Fibroblast of mammary gland (primary cell): ENCODE measurements at regions not wholly inside any gene's neighbourhood (a gene's known extent, or its start where the extent isn't known, plus 50 kb on each side); places are given as distances from the start of the nearest gene placed in this dataset.

ENCODE experiments used
- DNase-seq: peaks from one replicate; pipeline ENCODE4 v3.0.0-alpha.2; 2010; ENCODE audit warnings: low read depth
- H3K4me3 ChIP-seq: 2 replicates; pipeline ENCODE4 v1.5.1; 2011; ENCODE audit warnings: low read depth, mild to moderate bottlenecking, low read length, moderate library complexity; ENCODE audit not compliant: control insufficient read depth
- TF ChIP-seq, protein P1 (sequence below): conservative IDR thresholded peaks from 2 replicates; pipeline ENCODE4 v1.5.1; 2011; ENCODE audit warnings: low read depth, low read length, inconsistent platforms; ENCODE audit not compliant: control insufficient read depth, insufficient read depth

DNA sequence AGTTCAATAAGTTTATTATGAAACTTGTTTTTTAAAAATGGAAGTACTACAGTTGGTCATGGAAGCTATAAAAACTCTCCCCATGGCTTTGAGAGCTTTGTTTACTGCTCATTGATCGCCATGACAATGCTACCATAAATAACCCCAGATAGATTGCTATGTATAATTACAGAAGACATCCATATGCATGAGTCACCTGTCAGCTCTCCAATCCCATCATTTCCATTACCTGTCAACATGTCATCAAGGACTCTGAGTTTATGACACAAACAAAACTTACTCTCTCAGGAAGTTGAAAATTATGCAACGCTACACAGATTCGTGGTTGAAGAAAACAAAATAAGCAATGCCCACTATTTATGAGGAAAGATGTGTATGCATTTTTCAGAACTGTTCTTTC lies 144.4 kb downstream of the SEC23A start:
- no peak overlapping the region for H3K4me3 ChIP-seq
- TF ChIP-seq, protein P1, sequence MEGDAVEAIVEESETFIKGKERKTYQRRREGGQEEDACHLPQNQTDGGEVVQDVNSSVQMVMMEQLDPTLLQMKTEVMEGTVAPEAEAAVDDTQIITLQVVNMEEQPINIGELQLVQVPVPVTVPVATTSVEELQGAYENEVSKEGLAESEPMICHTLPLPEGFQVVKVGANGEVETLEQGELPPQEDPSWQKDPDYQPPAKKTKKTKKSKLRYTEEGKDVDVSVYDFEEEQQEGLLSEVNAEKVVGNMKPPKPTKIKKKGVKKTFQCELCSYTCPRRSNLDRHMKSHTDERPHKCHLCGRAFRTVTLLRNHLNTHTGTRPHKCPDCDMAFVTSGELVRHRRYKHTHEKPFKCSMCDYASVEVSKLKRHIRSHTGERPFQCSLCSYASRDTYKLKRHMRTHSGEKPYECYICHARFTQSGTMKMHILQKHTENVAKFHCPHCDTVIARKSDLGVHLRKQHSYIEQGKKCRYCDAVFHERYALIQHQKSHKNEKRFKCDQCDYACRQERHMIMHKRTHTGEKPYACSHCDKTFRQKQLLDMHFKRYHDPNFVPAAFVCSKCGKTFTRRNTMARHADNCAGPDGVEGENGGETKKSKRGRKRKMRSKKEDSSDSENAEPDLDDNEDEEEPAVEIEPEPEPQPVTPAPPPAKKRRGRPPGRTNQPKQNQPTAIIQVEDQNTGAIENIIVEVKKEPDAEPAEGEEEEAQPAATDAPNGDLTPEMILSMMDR = no peak

DNA sequence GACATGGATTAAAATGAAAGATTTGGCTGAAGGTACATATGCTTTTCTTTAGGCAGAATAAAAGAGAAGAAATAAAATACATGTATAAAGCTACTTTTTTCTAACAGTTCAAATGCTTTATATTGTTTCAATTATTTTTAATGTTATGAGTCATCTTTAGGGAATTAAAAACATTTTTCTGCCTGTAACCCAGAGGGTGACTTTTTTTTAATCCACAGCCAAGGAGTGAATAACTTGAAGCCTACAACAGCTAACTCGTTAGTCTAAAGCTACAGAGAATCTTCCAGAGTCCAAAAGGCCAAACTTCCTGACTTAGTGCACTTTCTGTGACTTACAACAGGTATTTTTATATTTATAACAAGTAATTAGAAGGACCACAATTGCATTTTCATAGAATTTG lies 151.6 kb downstream of the SEC23A start:
- DNase-seq = peak; percentile 54

More for the DNA sequence above, 144.4 kb downstream of the SEC23A start:
- DNase-seq = peak; percentile 24

DNA sequence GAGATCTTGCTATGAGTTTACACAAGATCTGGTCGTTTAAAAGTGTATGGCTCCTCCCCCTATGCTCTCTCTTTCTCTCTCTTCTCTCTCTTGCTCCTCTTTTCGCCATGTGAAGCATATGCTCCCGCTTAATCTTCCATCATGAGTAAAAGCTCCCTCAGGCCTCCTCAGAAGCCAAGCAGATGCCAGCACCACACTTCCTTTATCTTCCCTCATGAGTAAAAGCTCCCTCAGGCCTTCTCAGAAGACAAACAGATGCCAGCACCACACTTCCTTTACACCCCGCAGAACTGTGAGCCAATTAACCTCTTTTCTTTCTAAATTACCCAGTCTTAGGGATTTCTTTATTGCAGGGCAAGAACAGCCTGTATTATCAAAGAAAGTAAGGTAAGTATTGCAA lies 152.4 kb downstream of the SEC23A start:
- H3K4me3 ChIP-seq = no peak overlapping the region
- TF ChIP-seq, protein P1 = no peak
- peak; percentile 16 for DNase-seq

More for the DNA sequence above, 151.6 kb downstream of the SEC23A start:
- TF ChIP-seq, protein P1 = no peak
- H3K4me3 ChIP-seq = no peak overlapping the region

- H3K4me3 ChIP-seq = no peak overlapping the region
- DNase-seq = no peak
- TF ChIP-seq, protein P1 = no peak
These were observed 154.5 kb downstream of the SEC23A start for GRCh38 chr14:38948576-38948975.

DNA sequence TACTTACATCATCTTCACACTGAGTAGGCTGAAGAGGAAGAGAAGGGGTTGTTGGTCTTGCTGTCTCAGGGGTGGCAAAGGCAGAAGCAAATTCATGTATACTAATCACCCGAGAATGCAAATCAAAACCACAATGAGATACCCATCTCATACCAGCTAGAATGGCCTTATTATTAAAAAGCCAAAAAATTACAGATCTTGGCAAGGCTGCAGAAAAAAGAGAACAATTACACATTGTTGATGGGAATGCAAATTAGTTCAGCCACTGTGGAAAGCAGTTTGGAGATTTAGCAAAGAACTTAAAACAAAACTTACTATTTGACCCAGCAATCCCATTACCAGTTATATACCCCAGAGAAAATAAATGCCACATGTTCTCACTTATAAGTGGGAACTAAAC lies 154.9 kb downstream of the SEC23A start:
- DNase-seq = peak; percentile 23
- TF ChIP-seq, protein P1 = no peak
- H3K4me3 ChIP-seq = no peak overlapping the region

DNA sequence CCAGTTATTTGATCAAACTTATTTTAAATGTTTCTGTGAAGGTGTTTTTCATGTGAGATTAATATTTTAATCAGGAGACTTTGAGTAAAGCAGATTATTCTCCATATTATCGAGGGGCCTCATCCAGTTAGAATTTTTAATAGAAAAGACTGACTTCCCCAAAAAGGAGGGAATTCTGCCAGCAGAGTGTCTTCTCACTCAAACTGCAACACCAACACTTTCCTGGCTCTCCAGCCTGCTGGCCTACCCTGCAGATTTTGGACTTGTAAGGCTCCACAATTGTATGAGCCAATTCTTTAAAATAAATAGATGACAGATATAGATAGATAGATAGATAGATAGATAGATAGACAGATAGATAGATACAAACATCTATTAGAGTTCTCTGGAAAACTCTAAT lies 155.7 kb downstream of the SEC23A start:
- H3K4me3 ChIP-seq = no peak overlapping the region
- TF ChIP-seq, protein P1 = no peak
- no peak for DNase-seq

- no peak for DNase-seq
- H3K4me3 ChIP-seq = no peak overlapping the region
- TF ChIP-seq, protein P1 = no peak
These were observed 158.3 kb downstream of the SEC23A start for GRCh38 chr14:38944691-38945090.
